Keratinocyte (primary cell): ENCODE measurements at regions not wholly inside any gene's neighbourhood (a gene's known extent, or its start where the extent isn't known, plus 50 kb on each side); places are given as distances from the start of the nearest gene placed in this dataset.

ENCODE experiments used
- EZH2 ChIP-seq: IDR thresholded peaks from one replicate; pipeline ENCODE4 v1.6.1; 2012; ENCODE audit warnings: inconsistent platforms, mild to moderate bottlenecking, low read length, moderate library complexity
- TF ChIP-seq, protein P1 (sequence below), 3 experiments: IDR thresholded peaks in 1 of 3; conservative IDR thresholded peaks in 1 of 3; optimal IDR thresholded peaks in 1 of 3; 2 replicates in 2 of 3; 3 replicates in 1 of 3; pipeline versions ENCODE3 to v1.5.1; 2011; ENCODE audit warnings: low read length in 3 of 3, mild to moderate bottlenecking in 3 of 3, moderate library complexity in 2 of 3, control low read depth in 1 of 3, inconsistent platforms in 1 of 3; ENCODE audit not compliant: insufficient read depth in 2 of 3; ENCODE audit errors: extremely low read depth in 1 of 3

DNA sequence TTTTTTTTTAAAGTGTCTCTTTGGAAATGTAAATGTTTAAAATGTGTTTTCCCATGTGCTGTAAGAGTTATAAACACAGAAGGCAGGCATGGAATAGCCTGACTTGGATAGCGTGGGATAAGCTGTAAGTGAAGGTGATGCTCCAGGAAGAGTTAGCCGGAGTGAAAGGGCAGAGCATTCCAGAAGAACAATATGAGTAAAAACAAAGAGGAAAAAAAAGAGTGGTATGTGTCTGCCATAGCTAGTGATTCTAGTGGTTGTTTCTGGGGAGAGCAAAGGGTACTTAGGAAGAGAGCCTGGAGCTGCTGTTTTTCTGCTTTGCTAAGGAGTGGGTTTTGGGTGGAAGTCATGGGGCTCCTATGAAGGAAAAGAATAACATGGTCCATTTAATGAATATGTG lies 126.9 kb upstream of the DLGAP1 start:
- TF ChIP-seq, protein P1, sequence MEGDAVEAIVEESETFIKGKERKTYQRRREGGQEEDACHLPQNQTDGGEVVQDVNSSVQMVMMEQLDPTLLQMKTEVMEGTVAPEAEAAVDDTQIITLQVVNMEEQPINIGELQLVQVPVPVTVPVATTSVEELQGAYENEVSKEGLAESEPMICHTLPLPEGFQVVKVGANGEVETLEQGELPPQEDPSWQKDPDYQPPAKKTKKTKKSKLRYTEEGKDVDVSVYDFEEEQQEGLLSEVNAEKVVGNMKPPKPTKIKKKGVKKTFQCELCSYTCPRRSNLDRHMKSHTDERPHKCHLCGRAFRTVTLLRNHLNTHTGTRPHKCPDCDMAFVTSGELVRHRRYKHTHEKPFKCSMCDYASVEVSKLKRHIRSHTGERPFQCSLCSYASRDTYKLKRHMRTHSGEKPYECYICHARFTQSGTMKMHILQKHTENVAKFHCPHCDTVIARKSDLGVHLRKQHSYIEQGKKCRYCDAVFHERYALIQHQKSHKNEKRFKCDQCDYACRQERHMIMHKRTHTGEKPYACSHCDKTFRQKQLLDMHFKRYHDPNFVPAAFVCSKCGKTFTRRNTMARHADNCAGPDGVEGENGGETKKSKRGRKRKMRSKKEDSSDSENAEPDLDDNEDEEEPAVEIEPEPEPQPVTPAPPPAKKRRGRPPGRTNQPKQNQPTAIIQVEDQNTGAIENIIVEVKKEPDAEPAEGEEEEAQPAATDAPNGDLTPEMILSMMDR (optimal IDR thresholded peaks at IDR 0.05 in 1 of 3, IDR thresholded peaks at IDR 0.05 in 1 of 3, conservative IDR thresholded peaks at IDR 0.05 in 1 of 3; ENCODE audit: extremely low read depth in 1 of 3, insufficient read depth in 2 of 3, low read length in 3 of 3) = no peak
- TF ChIP-seq EZH2 = no peak
